ENCODE measurements at regions not wholly inside any gene's neighbourhood (a gene's known extent, or its start where the extent isn't known, plus 50 kb on each side); places are given as distances from the start of the nearest gene placed in this dataset.

GRCh38 chr5:56413546-56413945 lies 180.4 kb upstream of the ANKRD55 start:
- no peaks in the 10 kb centered on the region for H3F3A ChIP-seq (ENCODE audit: insufficient read depth, low read length, poor library complexity, severe bottlenecking)
- no peaks in the 10 kb centered on the region for H3K9me3 ChIP-seq (ENCODE audit: low read length)
- no peaks in the 10 kb centered on the region for H3K79me2 ChIP-seq (replicated peaks; ENCODE audit: insufficient read depth, low read length)
- H3K27me3 ChIP-seq (ENCODE audit: insufficient read depth, low read depth, low read length): no peaks in the 10 kb centered on the region
- H3K4me3 ChIP-seq (ENCODE audit: low read length): no peak overlapping the region
- H3K36me3 ChIP-seq (ENCODE audit: insufficient read depth, low read length): no peaks in the 10 kb centered on the region
- no peak for TF ChIP-seq MXI1 (conservative IDR thresholded peaks at IDR 0.05; ENCODE audit: poor library complexity, severe bottlenecking)
- TF ChIP-seq TAF1 (IDR thresholded peaks at IDR 0.05; ENCODE audit: low read depth): no peak
- TF ChIP-seq EP300 (conservative IDR thresholded peaks at IDR 0.05; ENCODE audit: poor library complexity, severe bottlenecking): no peak
- TF ChIP-seq EZH2 (IDR thresholded peaks at IDR 0.05; ENCODE audit: borderline replicate concordance, insufficient read depth, low read length, poor library complexity, severe bottlenecking): no peak
- no peak for TF ChIP-seq REST (IDR thresholded peaks at IDR 0.05; ENCODE audit: borderline replicate concordance)
- TF ChIP-seq CTCF (IDR thresholded peaks at IDR 0.05; ENCODE audit: poor library complexity, severe bottlenecking): no peak
- TF ChIP-seq POLR2AphosphoS5 (IDR thresholded peaks at IDR 0.05): no peak
- TF ChIP-seq SMC3 (conservative IDR thresholded peaks at IDR 0.05; ENCODE audit: poor library complexity): no peak
- no peak for TF ChIP-seq RAD21 (conservative IDR thresholded peaks at IDR 0.05)
- H4K20me1 ChIP-seq (ENCODE audit: insufficient read depth): no peaks in the 10 kb centered on the region
- no peak overlapping the region for H3K4me2 ChIP-seq (ENCODE audit: low read length)
- no peak overlapping the region for H3K9ac ChIP-seq (ENCODE audit: low read length)
- H2AFZ ChIP-seq (ENCODE audit: low read depth, low read length): no peak overlapping the region
- H3K9me2 ChIP-seq (ENCODE audit: insufficient read depth, low read length): no peaks in the 10 kb centered on the region
- H3K27ac ChIP-seq (ENCODE audit: low read length): no peak overlapping the region

GRCh38 chr5:56412601-56413379 lies 179.7 kb upstream of the ANKRD55 start:
- H3K9ac ChIP-seq (ENCODE audit: low read length): no peak overlapping the region
- no peaks in the 10 kb centered on the region for H3F3A ChIP-seq (ENCODE audit: insufficient read depth, low read length, poor library complexity, severe bottlenecking)
- TF ChIP-seq POLR2AphosphoS5 (IDR thresholded peaks at IDR 0.05): no peak
- TF ChIP-seq EP300 (conservative IDR thresholded peaks at IDR 0.05; ENCODE audit: poor library complexity, severe bottlenecking): no peak
- TF ChIP-seq MXI1 (conservative IDR thresholded peaks at IDR 0.05; ENCODE audit: poor library complexity, severe bottlenecking): no peak
- TF ChIP-seq TAF1 (IDR thresholded peaks at IDR 0.05; ENCODE audit: low read depth): no peak
- H3K79me2 ChIP-seq (replicated peaks; ENCODE audit: insufficient read depth, low read length): no peaks in the 10 kb centered on the region
- no peaks in the 10 kb centered on the region for H4K20me1 ChIP-seq (ENCODE audit: insufficient read depth)
- H2AFZ ChIP-seq (ENCODE audit: low read depth, low read length): peak overlapping the region; percentile 12
- no peaks in the 10 kb centered on the region for H3K9me3 ChIP-seq (ENCODE audit: low read length)
- H3K9me2 ChIP-seq (ENCODE audit: insufficient read depth, low read length): no peaks in the 10 kb centered on the region
- H3K4me2 ChIP-seq (ENCODE audit: low read length): no peak overlapping the region
- no peak overlapping the region for H3K27ac ChIP-seq (ENCODE audit: low read length)
- no peaks in the 10 kb centered on the region for H3K36me3 ChIP-seq (ENCODE audit: insufficient read depth, low read length)
- H3K4me3 ChIP-seq (ENCODE audit: low read length): no peak overlapping the region
- no peaks in the 10 kb centered on the region for H3K27me3 ChIP-seq (ENCODE audit: insufficient read depth, low read depth, low read length)
